GM12891 (cell line): ENCODE measurements at regions not wholly inside any gene's neighbourhood (a gene's known extent, or its start where the extent isn't known, plus 50 kb on each side); places are given as distances from the start of the nearest gene placed in this dataset.

ENCODE experiments used
- DNase-seq: peaks from one replicate; pipeline ENCODE4 v3.0.0; 2011; ENCODE audit warnings: low spot score; ENCODE audit not compliant: insufficient read length
- FAIRE-seq: peaks from 2 replicates; lab custom pipeline; 2011; peaks lifted over from hg19 to GRCh38; lab: Jason Lieb, UNC
- PAX5 ChIP-seq: IDR thresholded peaks from 2 replicates; pipeline ENCODE4 v1.6.1; 2011; ENCODE audit warnings: low read length, moderate library complexity, mild to moderate bottlenecking; ENCODE audit not compliant: insufficient read depth, severe bottlenecking
- POLR2A ChIP-seq: IDR thresholded peaks from 2 replicates; pipeline ENCODE4 v1.6.1; 2011; ENCODE audit warnings: low read depth, low read length, control low read depth
- POLR2AphosphoS5 ChIP-seq: IDR thresholded peaks from 2 replicates; pipeline ENCODE4 v1.6.1; 2011; ENCODE audit warnings: low read depth, low read length, control low read depth
- POU2F2 ChIP-seq: IDR thresholded peaks from 2 replicates; pipeline ENCODE4 v1.6.1; 2011; ENCODE audit warnings: low read depth, mild to moderate bottlenecking, control low read depth, low read length, moderate library complexity
- SPI1 ChIP-seq: IDR thresholded peaks from 2 replicates; pipeline ENCODE4 v1.6.1; 2011; ENCODE audit warnings: low read depth, low read length, control low read depth
- TAF1 ChIP-seq: IDR thresholded peaks from 2 replicates; pipeline ENCODE4 v1.6.1; 2011; ENCODE audit warnings: low read depth, low read length, control low read depth

- FAIRE-seq = no peak
- DNase-seq = no peak
- TF ChIP-seq PAX5 (no peak), POLR2A (no peak), SPI1 (no peak), POU2F2 (no peak), POLR2AphosphoS5 (no peak), TAF1 (no peak)
Measured at GRCh38 chr7:7131273-7131672, 51.1 kb upstream of the C1GALT1 start.
